Tibial nerve (tissue), 4 donors: ENCODE measurements at regions not wholly inside any gene's neighbourhood (a gene's known extent, or its start where the extent isn't known, plus 50 kb on each side); places are given as distances from the start of the nearest gene placed in this dataset.

ENCODE experiments used
- EP300 ChIP-seq, 2 donors: sonication (generic); formaldehyde crosslinking; IDR thresholded peaks; one replicate each; pipeline ENCODE4 v1.6.1; 2017; ENCODE audit warnings: antibody characterized with exemption in 2 of 2, mild to moderate bottlenecking in 1 of 2
- TF ChIP-seq, protein P1 (sequence below), 5 experiments: fragments of 200-600 bp in 3 of 5; fragments of 450-650 bp in 2 of 5; sonication (generic) in 3 of 5; IDR thresholded peaks; one replicate each; pipeline ENCODE4 v1.5.1; 2016 to 2019; ENCODE audit warnings: antibody characterized with exemption in 5 of 5, mild to moderate bottlenecking in 3 of 5, moderate library complexity in 2 of 5

DNA sequence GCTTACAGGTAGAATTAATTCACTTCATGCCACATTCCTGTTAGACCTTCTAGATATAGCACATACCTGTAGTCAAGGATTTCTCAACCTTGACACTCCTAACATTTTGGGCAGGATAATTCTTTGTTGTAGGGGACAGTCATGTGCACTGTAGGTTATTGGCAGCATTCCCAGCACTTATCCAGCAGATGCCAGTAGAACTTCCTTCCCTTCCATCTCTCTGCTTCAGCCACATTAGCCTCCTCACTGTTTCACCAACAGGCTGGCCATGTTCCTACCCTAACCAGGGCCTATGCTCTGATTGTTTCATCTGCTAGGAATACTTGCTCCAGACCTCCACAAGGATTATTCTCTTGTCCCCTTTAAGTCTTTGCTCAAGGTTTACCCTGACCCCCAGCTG is 68.0 kb upstream of the STAC start:
- TF ChIP-seq, protein P1, sequence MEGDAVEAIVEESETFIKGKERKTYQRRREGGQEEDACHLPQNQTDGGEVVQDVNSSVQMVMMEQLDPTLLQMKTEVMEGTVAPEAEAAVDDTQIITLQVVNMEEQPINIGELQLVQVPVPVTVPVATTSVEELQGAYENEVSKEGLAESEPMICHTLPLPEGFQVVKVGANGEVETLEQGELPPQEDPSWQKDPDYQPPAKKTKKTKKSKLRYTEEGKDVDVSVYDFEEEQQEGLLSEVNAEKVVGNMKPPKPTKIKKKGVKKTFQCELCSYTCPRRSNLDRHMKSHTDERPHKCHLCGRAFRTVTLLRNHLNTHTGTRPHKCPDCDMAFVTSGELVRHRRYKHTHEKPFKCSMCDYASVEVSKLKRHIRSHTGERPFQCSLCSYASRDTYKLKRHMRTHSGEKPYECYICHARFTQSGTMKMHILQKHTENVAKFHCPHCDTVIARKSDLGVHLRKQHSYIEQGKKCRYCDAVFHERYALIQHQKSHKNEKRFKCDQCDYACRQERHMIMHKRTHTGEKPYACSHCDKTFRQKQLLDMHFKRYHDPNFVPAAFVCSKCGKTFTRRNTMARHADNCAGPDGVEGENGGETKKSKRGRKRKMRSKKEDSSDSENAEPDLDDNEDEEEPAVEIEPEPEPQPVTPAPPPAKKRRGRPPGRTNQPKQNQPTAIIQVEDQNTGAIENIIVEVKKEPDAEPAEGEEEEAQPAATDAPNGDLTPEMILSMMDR (IDR thresholded peaks at IDR 0.05): no peak
- TF ChIP-seq EP300 (IDR thresholded peaks at IDR 0.05): no peak
